Stimulated activated CD4-positive, alpha-beta T cell treated with anti-CD3 and anti-CD28 coated beads, Interleukin-12 subunit alpha, Interleukin-12 subunit beta, amount 100 ng/mL, for 4 hours (primary cell): ENCODE measurements at regions not wholly inside any gene's neighbourhood (a gene's known extent, or its start where the extent isn't known, plus 50 kb on each side); places are given as distances from the start of the nearest gene placed in this dataset.

Experiments
- DNase-seq: peaks from one replicate; pipeline ENCODE4 v3.0.0-alpha.2; 2020

DNA sequence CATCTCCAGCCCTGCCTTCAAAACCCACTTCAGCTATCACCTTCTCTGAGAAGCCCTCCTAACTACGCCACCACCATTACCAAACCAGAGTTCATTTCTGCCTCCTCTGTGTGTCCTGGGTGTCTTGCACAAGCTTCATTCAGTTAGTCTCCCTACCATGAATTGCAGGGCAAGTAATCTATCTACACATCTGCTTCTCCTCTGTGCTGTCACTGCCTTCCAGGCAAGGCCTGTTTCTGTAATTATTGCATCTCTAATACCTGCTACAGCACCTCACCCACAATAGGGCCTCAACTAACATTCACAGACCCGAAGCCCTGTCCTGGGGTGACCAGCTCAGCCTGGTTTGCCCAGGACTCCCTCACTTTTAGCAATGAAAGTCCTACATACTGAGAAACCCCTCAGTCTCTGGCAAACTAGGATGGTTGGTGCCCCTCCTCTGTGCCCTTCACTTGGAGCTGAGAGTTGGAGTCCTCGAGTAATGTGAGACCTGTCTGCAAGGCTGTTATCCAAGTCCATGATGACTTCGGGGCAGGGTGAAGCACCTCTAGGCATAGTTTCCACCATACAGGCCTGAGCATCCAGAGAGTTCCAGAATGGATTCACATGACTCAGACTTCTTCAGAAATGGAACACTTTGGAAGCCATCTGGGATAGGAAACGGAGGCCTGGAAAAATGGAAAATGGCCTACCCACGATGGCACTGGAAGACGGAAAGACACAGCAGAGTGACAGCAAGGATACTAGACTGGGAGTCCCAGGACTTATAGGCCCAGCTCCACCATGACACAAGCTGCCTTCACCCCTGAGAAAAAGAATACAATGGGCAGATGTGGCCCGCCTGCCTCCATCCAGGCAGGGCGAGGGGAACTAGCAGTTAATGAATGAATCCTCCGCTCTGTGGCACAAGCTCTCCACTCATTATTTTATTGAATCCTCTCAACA is 269.3 kb downstream of the BUD13 start:
- no peak for DNase-seq

DNA sequence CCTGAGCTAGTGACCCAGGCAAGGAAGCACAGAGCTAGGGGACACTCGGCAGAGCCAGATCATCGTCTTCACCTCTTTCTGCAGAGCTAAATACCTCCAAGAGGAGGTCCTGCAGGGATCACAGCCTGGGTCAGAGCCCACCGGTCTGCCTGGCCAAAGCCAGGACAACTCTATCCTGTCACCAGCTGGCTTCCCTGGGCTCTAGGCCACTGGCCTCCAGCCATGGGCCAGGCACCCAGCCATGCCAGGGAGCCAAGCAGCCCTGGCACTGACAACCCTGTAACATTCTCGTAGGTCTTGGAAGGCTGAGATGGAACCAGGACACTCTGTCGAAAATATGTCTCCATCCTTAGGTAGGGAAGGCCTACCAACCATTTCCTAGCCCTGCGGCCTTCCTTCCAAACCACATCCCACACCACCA is 270.1 kb downstream of the BUD13 start:
- no peak for DNase-seq

DNA sequence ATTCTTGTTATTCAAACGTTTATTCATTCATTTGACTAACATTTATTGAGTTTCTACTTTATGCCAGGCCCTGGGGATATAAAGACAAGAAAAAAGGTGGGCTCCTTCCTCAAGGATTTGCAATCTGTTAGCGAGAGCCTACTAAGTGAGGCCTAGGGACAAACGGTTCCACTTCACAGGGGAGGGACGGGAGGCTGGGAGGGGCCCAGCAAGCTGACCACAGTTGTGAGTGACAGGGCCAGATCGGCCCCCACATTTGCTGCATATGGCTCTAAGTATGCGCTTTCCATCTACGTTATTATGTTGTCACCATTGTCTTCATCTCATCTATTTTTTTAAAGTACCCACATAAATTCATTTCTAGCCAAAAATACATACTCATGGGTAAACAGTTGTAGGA is 271.1 kb downstream of the BUD13 start:
- no peak for DNase-seq

GRCh38 chr11:116500947-116501602 is 271.7 kb downstream of the BUD13 start:
- no peak for DNase-seq

DNA sequence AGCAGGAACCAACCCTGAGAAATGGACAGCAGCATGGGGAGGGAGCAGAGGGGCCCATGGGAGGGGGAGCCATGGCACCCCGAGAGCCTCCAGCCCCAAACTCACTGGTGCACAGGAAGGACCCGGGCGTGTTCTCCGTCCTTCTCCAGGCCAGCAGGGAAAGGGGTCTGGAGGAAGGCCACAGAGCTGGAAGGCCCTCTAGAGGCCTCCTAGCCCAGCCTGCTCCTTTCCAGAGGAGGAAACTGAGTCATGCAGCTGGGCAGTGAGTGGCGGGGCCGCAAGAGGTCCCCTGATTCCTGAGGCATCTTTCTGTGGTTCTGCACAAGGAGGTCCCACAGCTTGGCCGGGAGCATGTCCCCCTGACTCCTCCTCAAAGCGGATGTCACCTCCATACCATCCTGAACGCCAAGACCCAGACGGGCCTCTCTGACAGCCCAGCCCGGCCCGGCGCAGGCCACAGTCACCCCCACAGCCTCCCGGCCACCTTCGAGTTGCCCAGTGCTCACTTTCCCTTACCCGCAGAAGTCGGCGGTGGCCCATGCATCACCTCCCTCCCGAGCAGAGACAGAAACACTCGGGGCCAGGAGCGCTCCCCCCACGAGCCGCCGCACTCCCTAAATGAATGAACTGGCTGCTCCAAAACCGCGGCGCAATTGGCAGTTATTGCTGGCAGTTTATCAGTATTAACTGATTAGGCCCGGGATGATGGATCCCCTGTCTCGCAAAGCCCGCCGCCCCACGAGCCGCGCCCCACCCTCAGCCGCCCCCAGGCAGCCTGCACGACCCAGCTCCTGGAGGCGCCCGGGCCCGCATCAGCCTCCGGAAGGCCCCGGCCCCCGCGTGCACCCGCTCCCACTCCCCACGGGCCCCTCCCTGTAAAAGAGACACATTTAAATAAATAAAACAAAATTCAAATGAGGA is 272.5 kb downstream of the BUD13 start:
- DNase-seq, result no peak

- DNase-seq, result peak; percentile 16
These were observed 273.3 kb downstream of the BUD13 start for GRCh38 chr11:116499396-116500003.

DNA sequence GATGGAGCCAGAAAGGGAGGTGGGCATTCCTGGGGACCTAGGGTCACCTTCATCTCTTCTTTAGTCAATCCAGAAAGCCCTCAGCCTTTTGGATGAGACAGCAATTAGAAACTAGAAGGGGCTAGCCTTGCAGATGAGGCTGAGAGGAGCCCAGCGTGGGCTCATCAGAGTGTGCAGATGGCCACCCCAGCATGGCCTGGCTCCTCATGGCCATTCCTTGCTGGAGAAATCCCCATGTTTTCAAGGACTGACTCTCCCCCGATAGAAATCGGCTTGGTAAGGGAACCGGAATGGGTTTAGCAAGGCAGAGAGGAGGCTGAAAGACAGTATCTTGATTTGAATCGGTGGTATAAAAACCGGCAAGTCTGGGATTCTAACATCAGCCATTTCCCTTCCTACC is 274.6 kb downstream of the BUD13 start:
- no peak for DNase-seq

DNA sequence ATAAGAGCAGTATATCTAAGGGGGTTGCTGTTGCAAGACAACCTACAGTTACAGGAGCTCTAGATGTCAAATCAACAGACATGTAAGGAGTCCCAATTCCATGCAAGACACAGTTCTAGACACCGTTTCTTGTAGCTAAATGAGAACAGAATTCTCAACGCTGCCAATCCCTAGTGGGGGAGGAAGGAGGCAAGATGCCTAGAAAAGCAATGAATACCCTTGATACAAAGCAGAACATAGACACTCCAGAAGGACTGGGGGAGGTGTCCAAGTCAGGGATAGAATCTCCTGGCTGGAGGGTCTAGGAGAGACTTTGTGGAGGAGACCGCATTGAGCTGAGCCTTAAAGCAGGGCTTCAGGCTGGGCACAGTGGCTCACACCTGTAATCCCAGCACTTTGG is 280.2 kb downstream of the BUD13 start:
- no peak for DNase-seq

DNA sequence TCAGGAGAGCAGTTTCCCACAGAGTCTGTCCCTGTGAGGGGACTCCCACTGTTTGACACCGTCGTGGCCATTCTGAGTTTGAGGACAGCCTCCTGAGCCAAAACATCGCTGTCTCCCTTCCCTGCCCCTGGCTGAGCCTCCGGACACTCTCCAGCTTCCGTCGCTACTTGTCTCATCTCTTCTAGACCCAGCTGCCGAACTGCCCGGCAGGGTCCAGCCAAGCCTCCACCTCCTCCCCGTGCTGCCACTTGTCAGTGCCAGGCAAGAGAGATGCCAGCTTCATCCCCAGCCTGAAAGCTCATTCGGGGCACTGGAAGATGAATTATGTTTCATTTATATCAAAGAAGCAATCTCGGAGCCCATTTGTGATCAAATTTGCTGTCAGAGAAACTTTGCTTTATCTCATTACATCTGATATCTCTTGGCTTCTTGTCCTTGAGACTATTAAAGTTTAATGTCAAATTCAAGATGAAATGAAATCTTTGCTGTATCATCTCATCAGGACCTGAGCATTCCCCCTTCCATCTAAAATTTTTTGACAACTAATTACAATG is 283.9 kb downstream of the BUD13 start:
- DNase-seq, result no peak

DNA sequence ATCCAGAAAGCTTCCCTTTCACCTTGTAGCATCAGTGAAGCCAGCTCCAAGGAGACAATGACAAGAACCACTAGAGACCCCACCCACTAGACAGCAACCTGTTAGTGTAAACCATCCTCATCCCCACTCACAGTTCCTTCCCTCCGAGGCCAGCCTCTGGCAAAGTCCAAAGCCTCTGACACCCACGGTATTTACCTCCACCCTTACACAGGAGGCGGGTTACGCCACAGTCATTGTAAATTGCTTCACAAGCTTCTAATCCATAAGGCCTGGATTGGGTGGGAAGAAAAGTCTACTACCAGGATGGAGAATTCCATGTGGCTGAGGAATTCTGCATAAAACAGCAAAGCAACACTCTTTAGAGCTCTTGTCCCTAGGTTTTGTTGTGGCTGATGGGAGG is 287.4 kb downstream of the BUD13 start:
- DNase-seq, result no peak

DNA sequence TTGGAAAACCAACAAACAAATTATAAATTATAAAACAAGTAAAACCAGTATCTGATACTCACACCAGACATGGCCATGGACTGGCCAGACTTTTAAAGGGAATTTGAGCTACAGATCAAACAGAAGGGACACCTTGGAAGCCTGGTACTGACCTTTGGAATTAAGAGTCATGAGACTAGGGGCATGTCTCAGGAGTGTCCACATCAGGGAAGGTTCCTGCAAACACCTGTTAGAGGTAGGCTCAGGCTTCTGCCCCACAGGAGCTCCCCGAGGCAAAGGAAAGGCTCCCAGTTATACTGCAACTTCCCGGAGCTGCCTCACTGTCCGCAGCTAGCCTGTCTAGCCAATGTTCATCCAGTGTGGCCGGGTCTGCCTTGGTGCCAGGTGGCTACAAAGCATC is 290.1 kb downstream of the BUD13 start:
- no peak for DNase-seq

DNA sequence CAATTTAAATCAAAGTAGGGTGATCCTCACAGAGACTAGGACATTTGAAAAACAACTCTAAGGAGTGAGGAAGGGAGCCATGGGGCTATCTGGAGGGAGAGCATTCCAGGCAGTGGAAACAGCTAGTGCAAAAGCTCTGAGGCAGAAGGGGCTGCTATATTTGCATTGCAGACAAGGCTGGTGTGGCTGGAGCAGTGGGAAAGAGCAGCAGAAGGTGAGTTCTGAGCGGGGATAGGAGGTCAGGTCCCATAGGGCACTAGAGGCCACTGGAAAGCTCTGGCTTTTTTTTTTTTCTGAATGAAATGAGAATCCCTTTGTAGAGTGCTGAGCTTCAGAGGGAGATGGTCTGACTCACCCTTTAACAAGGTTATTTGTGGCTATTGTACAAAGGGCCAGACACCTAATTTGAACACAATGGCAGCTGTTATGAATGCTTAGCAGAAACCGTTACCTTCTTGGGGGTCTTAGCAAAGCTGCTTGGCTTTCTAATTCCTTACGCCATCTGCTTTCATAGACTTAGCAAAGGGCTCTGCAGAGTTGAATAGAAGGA is 291.6 kb downstream of the BUD13 start:
- no peak for DNase-seq

DNA sequence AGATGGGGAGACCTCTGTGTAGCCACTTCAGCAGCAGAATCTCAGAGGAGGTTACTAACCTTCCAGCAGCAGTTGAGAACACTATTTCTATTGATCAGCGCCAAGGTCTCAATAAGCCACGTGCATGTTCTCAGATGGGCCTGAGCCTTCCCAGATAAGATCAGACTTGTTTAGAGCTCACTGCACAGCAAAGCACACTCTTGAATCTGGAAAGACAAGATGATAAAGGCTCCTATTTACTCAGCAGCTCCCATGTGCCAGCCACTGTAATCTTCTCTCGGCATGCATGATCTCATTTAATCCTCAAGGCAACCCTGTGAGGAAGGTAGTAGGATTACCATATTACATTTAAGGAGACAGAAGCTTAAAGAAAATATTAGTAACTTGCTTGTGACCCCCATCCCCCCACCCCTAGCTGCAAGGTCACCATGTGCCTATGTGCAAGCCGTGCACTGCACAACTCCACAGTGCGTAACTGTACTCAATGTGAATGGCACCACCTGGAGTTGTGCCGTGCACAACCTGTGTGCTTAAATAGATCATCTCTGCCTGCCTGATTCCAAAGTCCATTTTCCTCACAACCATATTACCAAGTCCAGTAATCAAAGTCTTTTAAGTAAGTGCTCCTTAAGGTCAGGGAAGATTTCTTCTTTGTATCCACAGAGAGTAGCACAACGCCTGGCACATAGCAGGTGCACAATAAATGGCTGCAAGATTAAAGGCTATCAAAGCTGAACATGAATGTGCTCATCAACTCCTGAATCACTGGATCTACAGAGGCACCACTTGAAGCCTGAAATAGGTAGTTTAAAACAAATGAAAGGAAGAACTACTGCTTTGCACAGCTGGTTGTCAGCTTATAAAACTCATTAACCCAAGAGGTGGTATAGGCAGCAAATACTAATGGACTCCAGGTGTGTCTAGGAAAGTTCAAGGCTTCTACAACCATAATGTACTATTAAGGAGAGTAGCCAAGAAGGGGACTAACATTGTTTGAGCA is 293.8 kb downstream of the BUD13 start:
- DNase-seq, result no peak

GRCh38 chr11:116478205-116478604 is 294.6 kb downstream of the BUD13 start:
- no peak for DNase-seq

DNA sequence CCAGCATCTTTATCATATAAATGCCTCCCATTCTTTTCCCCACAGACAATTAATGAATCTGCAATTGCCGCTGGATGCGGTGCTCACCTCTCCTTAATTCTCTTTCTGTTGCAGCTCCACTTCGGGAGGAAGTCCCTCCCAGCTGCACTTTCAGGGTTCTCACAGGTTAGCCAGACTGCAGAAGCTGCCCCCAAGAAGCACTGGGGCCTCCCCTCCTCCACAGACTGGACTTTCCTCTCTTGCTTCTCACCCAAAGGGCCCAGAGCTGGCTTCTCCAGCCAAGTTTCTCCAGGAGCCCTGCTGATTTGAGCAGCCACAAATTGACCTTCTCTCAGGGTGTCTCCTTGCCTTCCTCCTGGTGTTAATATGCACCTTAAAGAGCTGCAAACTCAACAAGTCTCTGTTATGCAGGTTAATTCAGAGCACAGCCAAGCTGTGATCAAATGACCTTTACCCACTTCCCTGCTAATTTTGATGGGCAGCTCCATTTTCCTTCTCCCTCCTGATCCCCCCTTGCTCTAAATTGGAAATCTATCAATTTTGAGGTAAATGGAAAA is 298.9 kb downstream of the BUD13 start:
- DNase-seq, result no peak

- DNase-seq, result no peak
These were observed 299.5 kb downstream of the BUD13 start for GRCh38 chr11:116473206-116473769.

GRCh38 chr11:116472651-116473050 is 300.1 kb downstream of the BUD13 start:
- DNase-seq, result no peak

GRCh38 chr11:116471608-116472256 is 301.1 kb downstream of the BUD13 start:
- no peak for DNase-seq

- no peak for DNase-seq
These were observed 304.1 kb downstream of the BUD13 start for GRCh38 chr11:116468699-116469098.

GRCh38 chr11:116467823-116468222 is 305.0 kb downstream of the BUD13 start:
- no peak for DNase-seq
